ENCODE measurements at regions not wholly inside any gene's neighbourhood (a gene's known extent, or its start where the extent isn't known, plus 50 kb on each side); places are given as distances from the start of the nearest gene placed in this dataset.

DNA sequence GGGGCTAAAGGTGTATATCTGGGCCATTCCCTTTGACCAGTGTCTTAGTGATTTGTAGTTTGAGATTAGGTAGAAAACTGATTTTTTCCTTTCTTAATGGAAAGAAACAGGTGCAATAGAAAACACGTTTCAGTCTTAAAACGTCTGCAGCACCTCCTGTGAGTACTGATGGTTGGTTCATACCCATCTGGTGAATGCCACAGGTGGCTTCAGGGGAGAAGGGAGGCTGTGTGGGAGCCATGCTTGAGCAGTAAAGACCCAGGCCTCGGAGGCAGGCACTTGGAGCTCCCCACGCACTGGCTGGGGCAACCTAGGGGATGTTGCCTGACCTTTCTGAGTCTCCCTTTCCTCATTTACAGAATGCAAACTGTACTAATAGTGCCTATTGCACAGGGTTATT is 171.5 kb upstream of the GRB10 start:
- no peak for TF ChIP-seq CTCF (IDR thresholded peaks at IDR 0.05; ENCODE audit: borderline replicate concordance, extremely low read depth, low read length, poor library complexity, severe bottlenecking)
- no peak for TF ChIP-seq EZH2 (IDR thresholded peaks at IDR 0.05; ENCODE audit: borderline replicate concordance, low read depth, low read length, severe bottlenecking)
